Spleen (tissue), 7 donors: ENCODE measurements at regions not wholly inside any gene's neighbourhood (a gene's known extent, or its start where the extent isn't known, plus 50 kb on each side); places are given as distances from the start of the nearest gene placed in this dataset.

Source experiments
- POLR2A ChIP-seq, 3 donors: fragments of 450-650 bp; IDR thresholded peaks; one replicate each; pipeline ENCODE4 v1.5.1; 2017; ENCODE audit warnings: antibody characterized with exemption in 3 of 3, mild to moderate bottlenecking in 1 of 3
- TF ChIP-seq, protein P1 (sequence below), 11 experiments: fragments of 200-600 bp in 7 of 11; fragments of 450-650 bp in 4 of 11; sonication (generic) in 4 of 11; IDR thresholded peaks in 8 of 11; conservative IDR thresholded peaks in 3 of 11; 1 replicate in 7 of 11; 2 replicates in 4 of 11; pipeline versions ENCODE4 v1.4.0 to v1.8.0; 2016 to 2021; ENCODE audit warnings: antibody characterized with exemption in 11 of 11, inconsistent platforms in 4 of 11, mild to moderate bottlenecking in 1 of 11
- donor health status: DM: no; HTN: no; CAD: no; lungs with moderate emphysema.
- donor health status: DM: no; HTN: no; CAD: no.
- donor health status: DM: no; HTN: no; CAD: no.

DNA sequence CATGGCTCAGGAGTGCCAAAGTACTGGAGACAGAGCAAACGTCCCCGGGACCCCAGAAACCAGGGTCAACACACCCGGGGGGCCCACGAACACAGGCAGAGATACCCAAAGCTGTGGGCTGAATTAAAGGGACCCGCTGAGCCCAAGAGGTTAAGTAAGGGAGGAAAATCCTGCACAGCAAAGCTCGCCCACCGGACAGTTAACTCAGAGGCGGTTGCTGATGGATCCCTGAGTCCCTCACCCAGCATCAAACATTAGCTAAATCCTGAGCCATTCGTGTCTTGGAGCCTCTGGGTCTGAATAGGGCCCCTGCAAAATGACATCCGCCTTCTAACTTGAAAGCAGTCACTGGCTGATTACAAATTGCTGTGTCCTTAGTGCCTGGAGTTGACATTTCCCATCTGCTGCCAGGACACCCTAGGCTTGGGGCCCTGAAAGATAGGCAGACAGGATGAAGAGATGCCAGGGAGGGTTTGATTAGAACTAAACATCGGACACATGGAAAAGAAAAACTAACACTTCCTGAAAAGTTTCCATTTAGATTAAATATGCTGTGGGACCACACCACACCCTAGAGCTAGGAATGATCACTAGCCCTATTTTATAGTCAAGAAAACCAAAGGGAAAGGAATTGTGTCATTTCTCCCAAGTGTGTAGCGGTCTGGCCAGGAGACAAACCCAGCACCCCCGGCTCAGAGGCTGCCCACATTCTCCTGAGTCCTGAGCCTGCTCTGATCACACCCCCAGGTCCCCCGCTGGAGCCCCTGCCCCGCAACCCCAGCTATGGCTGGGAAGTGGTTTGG lies 239.3 kb downstream of the NPHP4 start:
- TF ChIP-seq, protein P1, sequence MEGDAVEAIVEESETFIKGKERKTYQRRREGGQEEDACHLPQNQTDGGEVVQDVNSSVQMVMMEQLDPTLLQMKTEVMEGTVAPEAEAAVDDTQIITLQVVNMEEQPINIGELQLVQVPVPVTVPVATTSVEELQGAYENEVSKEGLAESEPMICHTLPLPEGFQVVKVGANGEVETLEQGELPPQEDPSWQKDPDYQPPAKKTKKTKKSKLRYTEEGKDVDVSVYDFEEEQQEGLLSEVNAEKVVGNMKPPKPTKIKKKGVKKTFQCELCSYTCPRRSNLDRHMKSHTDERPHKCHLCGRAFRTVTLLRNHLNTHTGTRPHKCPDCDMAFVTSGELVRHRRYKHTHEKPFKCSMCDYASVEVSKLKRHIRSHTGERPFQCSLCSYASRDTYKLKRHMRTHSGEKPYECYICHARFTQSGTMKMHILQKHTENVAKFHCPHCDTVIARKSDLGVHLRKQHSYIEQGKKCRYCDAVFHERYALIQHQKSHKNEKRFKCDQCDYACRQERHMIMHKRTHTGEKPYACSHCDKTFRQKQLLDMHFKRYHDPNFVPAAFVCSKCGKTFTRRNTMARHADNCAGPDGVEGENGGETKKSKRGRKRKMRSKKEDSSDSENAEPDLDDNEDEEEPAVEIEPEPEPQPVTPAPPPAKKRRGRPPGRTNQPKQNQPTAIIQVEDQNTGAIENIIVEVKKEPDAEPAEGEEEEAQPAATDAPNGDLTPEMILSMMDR (IDR thresholded peaks at IDR 0.05 in 8 of 11, conservative IDR thresholded peaks at IDR 0.05 in 3 of 11), result no peak
- TF ChIP-seq POLR2A (IDR thresholded peaks at IDR 0.05), result no peak
